Stimulated activated CD8-positive, alpha-beta memory T cell treated with anti-CD3 and anti-CD28 coated beads, Interleukin-7, amount 100 ng/mL, for 1 hour (primary cell): ENCODE measurements at regions not wholly inside any gene's neighbourhood (a gene's known extent, or its start where the extent isn't known, plus 50 kb on each side); places are given as distances from the start of the nearest gene placed in this dataset.

Experiments
- DNase-seq, 2 donors: peaks; one replicate each; pipeline ENCODE4 v3.0.0-alpha.2; 2020; ENCODE audit warnings: low read depth in 2 of 2

DNA sequence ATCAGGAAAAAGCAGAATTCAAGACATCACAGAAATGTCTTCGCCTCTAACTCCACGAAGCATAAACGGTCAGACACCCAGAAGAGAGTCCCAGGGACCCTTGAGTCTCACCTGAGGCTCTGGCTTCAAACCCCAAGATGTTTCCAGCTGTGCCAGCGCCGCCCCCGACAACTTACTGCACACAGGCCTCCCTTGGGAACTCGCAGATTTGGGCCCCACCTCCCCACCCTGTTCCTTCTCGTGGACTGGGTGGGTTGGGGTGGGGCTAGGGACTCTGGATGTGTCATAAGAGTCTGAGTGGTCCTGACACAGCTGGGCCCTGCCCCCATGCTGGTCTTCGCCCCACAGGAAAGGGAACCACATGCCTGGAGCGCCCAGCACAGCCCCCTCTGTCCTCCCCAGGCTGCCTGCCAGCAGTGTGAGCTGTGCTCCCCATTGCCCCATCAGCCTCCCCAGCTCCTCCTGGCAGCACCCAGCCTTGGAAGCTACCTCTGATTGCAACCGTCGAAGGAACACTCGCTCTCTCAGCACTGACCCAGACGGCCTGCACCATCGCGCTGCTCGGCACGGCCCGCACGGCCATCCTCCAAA, 147.5 kb downstream of the CRYBB2 start:
- DNase-seq = no peak

DNA sequence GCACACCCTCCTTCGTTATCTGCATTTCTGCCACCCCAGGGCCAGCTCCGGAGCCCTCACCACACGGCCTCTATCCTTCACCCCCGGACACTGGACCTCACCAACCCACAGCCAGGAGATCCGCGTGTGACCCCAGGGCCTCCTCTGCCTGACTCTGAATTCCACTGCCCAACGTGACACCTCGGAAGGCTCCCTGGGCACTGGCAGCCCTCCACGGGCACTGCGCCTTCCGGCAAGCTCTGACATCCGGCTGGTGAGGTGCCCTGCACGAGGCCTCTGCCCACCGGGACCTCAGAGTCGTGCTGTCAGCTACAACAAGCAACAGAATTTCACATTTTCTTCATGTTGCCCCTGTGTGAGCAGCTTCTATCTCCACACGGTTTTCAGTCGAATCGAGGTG, 148.3 kb downstream of the CRYBB2 start:
- no peak for DNase-seq

DNA sequence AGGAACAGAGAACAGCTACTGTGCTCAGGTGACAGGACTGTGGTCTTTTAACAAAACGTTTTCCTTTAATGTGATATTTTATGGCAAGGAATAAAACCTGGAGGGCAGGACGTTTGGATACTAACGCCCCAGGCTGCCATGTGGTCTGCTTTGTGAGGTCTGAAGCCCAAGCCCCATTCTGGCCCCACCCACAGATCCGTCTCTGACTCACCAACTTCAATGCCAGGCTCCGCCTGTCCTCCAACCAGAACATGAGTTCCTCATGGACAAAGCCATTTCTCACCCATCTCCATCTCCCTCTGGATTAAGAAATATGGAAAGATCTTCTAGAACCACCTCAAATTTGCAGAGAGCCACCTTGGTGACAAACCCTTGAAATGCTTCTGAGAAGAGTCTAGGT, 148.8 kb downstream of the CRYBB2 start:
- DNase-seq = no peak

DNA sequence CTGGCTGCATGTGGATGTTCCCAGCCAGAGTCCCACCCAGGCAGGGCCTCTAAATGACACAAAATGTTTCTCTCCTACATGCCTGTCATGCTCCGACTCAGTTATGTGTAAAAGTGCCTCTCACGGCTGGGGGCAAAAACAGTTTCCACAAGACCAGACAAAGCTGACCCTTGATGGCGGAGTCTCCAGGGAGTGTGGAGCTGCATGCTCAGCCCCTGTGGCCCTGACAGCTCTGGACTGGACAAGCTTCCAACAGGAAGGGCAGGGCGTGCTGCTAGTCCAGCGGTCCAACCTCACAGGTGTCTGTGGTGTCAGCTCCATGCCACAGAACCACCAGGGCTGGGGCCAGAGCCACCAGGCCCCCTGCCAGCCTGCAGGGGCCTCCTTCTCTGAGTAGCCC, 149.6 kb downstream of the CRYBB2 start:
- no peak for DNase-seq

DNA sequence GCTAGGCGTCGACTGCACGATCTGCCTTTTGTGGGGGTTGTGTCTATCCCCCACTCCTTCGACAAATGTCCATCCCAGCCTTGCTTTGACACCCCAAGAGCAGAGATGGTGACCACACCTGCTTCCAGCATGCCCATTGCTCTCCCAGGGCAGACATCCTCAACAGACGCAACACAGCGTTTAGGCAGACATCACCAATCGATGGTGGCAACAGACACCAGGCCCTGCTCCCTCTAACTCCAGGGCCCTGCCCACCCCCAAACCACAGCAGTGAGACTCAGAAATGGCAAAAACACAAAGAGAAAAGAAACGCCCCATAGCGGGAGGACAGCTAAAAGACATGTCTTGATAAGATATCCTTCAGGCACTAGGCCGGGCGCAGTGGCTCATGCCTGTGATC, 150.9 kb downstream of the CRYBB2 start:
- no peak for DNase-seq

DNA sequence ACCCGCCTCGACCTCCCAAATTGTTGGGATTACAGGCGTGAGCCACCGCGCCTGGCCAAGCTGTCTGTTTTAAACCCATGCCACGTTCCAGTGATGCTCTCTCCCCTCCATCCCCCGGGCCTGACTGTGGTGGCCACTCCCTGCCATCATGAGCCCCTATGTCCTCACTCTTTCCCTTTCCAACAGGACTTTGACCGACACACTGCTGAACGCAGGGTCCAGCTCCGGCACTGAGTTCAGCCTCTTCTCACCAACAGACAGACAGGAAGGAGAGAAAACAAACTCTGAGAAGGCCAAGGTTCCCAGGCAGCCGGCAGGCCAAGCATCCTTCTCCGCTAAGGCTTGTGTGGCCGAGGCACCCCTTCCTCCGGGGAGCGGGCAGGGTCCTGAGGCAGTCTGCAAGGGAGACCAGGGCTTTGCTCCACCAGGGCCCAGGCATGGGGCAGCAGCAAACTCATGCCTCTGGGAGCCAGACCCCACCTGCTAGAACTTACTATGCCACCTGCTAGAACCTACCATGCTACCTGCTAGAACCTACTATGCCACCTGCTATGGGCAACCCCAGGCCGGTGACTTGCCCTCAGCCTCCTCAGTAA, 152.7 kb downstream of the CRYBB2 start:
- no peak for DNase-seq

DNA sequence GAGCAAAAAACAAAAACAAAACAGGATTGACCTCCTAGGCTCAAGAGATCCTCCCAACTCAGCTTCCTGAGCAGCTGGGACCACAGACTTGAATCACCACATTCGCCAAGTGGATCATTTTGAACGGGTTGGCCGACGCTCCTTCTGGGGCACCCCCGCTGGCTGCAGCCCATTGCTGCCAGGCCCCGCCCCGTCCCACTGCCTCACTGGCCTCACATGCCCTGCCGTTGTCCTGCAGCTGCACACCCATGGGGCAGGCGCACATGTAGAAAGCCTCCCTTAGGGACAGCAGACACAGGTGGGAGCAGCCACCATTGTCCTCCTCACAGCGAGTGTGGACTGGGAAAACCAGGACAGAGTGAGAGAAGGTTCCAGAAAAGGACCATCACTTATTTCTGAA, 154.5 kb downstream of the CRYBB2 start:
- DNase-seq = no peak

DNA sequence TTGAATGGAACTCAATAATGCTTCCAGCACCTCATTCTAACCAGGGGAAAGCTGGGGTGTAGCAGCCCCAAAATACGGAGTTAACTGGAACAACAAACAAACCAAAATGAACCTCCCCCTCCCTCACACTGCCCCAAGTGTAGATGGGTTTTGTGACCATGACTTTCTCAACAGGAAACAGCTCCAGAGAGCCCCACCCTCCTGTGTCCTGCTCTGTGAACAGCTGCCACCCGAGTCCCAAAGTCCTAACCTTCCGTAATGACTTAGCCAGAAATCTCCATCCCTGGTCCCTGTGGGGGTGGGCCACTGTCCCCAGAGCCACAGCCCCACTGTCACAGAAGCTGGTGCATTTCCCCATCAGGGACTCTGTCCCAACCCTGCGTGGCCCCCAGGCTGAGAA, 155.4 kb downstream of the CRYBB2 start:
- DNase-seq = no peak

DNA sequence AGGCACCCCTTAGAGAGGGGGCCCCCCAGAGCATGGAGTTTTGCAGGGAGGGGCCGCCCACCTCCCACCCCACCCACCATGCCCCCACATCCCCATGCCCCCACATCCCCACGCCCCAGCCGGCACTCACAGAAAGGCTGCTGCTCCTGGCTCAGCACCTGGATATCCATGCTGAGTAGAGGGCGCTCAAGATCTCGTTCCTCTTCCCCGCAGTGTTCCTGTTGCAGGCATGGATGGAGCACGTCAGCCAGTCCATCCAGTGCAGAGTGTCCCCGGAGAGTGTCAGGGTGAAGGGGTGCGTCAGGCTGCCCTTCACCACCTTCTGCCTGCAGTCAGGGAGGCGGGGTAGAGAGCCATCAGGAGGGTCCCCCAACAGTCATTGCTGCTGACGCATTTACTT, 156.2 kb downstream of the CRYBB2 start:
- DNase-seq = no peak

DNA sequence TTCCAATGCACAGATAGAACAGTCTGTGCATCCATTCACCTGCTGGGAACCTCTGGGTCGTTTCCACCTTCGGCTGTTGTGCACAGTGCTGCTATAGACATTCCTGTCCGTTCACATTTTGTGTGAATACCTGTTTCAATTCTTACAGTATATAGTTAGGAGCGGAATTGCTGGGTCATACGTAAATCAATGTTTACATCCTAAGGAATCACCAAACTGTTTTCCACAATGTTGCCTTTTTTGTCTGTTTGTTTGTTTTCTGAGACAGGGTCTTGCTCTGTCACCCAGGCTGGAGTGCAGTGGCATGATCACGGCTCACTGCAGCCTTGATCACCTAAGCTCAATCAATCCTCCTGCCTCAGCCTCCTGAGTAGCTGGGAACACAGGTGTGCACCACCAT, 158.3 kb downstream of the CRYBB2 start:
- DNase-seq = no peak

DNA sequence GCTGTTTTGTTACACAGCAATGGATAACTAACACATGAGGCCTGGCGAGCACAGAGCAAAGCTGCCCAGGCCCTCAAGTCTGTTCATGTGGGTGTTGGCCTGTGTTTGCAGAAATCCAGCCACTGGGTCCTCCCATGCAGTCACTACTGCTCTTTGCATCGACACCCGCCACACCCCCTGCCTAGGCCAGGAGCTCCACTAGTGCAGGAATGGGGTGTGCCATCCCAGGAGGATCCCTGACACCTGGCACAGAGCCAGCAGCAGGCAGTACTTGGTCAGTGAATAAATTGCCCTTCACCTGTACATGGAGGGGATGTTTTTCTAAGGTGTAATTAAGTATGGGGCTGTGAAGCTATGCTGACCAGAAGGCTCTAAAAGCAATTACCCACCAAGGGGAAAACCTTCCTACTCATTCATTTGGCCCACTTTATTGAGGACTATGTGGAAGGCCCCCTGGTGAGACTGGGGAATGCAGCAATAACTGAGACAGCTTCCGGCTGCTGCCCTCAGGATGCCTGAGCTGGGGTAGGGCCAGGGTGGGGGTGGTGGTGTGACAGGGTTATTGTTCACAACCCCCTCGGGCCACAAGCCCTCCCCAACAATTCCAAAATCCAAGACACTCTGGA, 160.8 kb downstream of the CRYBB2 start:
- no peak for DNase-seq

DNA sequence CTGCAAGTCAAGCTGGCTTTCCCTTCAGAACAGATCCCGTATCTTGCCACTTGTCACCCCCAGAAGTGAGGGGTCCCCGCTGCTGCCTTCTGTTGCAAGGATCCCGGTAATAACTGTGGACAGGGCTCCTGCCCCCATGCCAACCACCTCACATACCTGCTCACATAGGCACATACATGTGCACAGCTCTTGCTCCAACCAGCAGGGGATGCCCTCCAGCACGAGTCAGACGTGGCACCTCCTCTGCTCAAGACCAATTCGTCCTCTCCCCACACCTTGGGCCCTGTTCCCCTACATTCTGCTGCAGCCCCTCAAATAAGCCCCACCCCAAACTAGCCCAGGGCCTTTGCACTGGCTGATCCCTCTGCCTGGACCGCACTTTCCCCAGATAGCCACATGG, 163.3 kb downstream of the CRYBB2 start:
- no peak for DNase-seq

DNA sequence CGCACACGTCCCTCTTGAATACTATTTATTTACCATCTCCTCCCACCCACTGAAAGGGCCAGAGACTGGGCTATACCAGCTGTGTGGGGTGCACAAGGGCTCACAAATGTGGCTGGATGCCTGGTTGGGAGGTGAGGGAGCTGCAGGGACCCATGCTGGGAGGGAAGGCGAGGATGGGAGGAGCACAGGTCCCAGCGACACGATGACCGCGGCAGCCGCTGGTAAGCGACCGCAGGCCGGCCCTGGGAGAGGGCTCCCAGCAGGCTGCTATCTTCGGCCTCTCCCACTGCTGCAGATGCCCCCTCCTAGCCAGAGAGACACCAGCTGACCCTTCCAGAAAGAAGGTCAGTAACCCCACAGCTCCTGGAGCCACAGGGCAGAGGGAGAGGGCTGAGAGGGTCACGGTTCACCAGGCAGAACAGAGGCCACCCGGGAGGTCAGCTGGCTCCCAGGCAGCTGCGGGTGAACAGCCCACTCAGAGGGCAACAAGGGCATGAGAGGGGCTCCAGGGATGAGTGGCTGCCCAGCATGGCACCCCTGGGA, 163.9 kb downstream of the CRYBB2 start:
- no peak for DNase-seq

DNA sequence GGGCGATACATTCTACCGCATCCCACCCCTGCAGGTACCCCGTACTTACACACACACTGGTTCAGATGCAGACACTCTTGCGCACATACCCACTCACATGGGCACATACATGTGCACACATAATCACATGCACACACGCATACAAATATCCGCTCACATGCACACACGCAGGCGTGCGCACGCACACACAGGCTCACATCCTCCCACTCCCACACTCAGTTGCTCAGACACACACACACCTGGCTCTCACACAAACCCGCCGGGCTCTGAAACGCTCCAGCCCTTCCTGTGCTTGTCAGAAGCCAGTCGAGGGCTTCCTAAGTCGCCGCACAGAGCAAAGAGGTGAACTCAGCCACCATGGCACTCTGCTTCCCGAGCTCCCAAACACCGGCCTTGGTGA, 164.5 kb downstream of the CRYBB2 start:
- DNase-seq = no peak

DNA sequence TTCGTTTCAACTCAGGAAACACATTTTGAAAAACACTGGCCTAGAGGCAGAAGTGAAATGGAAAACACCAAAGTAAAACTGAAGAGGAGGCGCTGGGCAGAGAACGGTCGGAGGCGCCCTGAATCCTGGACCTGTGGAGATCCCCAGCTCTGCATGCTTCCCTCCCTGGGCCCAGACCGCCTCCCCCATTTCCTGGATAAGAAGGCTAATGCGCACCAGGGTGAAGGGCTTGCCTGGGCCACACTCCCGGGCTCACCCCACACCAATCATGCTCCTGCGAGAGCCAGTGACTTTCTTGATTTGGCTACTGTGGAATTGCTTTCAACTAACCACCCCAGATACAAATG, 167.1 kb downstream of the CRYBB2 start:
- DNase-seq = no peak

DNA sequence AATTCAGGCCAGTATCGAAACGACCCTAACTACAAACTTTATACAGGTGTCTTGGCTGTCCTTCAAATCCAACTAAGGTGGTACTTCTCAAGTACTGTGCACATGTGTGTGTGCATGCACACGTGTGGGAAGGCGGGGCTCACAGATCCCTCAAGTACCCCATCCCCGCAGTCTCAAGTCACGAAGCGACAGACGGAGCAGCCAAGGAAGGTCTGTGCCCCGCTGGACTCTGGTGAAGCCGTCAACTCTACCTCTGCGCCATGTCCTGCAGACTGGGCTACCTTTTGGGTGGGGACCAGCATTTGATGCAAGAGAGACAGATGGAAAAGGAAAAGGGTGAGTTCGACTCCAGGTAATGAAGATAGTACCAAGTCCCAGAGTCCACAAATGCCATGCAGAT, 169.0 kb downstream of the CRYBB2 start:
- no peak for DNase-seq

DNA sequence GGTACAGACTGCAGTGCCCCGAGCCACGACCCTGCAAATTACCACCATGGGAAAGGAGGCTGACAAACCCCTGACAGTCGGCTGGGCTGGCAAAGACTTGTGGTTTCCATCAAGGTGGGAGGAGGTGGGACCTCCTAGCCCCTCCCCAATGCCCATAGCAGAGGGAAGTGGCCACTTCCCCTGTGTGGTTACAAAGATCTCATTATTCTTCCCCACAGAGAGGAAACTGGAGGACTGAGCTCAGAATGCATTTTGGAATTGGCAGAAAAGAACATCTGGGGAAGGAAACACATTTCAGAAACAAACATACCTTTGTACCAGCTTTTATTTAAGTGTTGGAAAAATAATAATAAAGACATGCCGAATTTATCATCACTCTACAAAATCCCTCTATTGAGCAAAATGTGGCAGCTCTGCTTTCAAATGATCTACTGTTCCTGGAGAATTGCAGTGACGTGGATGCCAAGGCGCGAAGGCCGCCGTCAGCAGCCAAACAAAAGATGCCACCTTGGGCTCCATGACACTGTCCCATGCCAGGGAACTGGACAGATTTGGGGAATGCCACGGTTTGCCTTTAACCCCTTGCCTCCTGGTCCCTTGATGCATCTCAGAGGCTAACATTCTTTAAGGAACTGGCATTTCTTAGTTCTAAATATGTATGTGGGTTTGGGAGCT, 169.6 kb downstream of the CRYBB2 start:
- DNase-seq = no peak

DNA sequence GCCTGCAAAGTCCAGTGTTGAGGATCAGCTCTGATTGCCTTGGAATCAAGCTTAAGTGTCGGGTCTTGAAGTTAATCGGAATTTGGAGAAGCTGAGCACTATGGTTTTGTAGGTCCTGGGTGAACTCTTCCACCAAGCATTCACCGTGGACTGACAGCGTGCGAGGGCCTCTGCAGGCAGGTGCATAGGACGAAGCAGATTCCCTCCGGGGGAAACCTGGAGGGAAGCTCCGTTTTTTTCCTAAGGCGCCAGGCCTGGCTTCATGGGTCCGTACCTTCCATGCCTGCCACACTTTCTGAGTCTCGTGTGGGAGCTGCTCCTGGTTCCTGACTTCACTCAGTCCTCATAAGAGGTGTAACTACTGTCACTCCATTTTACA, 170.1 kb downstream of the CRYBB2 start:
- DNase-seq = no peak

DNA sequence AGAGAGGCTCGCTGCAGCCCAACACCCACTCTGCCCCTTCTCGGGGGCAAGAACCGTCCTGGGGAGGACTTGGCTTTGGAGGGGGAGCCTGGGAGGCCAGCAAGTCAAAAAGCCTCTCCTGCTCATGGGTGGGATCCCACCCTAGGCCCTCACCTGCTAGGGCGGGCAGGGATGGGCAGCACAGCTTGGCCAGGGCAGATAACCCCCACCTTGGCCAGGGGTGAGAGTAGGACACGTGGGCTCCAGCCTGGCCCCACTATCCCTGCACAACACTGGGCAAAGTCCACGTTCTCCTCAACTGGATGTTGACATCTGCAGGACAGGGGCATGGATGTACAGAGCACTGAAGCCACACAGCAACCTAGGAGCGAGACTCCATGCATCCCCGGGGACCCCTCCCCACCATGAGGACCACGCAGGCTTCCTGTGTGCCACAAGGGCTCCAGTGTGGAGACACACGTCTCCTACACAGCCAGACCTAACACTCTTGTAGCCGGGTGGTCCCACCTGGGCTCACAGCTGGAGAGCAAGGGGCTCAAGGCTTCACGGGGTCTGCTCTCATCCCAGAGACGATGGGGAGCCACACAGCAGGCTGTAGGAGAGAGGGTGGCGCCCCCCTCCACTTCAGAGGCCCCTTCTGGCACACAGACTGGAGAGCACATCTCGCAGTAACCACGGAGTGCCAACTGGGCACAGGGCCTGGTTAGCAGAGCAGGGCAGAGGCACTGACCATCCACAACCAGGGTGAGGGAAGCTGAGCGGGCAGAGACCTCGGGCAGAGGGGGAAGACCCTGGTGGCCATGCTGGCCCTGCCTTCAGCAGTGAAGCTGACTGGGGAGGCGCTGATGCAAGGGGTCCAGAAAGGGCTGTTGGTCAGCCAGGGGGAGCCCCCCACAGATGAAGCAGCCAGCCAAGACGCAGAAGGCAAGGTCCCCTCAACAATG, 171.1 kb downstream of the CRYBB2 start:
- DNase-seq = no peak

DNA sequence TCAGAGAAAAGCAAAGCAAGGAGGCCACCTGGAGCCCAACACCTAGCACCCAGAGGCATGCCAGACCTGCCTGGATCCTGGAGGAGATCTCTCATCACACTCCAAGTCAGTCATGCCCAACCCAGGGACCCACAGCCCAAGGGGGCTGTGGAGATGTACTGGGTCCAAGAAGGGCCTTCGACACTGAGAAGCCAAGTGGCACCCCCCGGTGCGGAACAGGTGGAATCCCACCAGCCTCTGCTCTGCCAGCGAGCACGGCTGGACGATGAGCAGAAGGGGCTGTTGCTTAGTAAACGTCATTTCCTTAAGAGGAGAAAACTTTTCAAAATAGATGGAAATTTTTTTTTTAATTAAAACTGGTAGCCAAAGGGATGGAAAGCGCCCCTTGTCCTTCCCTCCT, 171.9 kb upstream of the GRK3 start:
- no peak for DNase-seq

DNA sequence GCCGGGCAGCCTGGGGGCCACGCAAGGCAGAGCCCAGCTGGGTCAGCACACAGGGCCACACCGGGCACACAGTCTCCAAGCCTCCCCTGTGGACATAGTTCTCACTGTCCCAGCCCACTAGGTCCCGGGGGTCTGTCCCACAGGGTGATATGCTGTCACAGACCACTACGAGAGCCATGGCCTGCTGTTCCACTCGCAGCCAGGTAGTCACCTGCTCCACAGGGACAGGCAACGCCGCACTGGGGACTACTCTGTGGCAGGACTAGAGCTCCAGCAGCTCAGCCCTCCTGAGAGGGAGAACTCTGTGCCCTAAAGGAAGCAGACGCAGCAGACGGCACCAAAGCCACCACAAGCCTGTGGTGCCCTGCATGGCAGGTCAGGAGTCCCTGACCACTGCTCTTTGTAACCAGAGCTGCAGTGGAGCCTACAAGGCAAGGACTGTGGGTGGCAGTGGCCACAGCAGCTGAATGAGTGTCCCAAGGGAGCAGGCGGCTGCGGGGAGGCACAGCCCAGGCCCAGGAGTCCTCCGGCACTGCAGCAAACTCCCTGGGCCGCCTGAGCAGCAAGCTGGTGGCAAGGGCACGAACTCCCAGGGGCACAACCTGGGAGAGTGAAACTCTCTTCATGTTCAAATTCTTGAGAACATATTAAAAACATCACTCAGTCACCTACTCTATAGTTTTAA, 171.2 kb upstream of the GRK3 start:
- no peak for DNase-seq
